HG02678 (cell line): ENCODE measurements at regions not wholly inside any gene's neighbourhood (a gene's known extent, or its start where the extent isn't known, plus 50 kb on each side); places are given as distances from the start of the nearest gene placed in this dataset.
"Not testable (repeated sequence)": the region's sequence is repeated elsewhere in the genome, so short reads cannot be mapped to it uniquely, and the experiment has no call there.

ENCODE experiments used
- ATAC-seq: cut with Tn5 transposase; IDR thresholded peaks from one replicate; pipeline ENCODE4 v1.9.1; 2021; ENCODE audit warnings: mild to moderate bottlenecking, moderate library complexity; ENCODE audit not compliant: unreplicated experiment

GRCh38 chr16:17031484-17032268 lies 439.1 kb downstream of the XYLT1 start:
- no peak for ATAC-seq

- no peak for ATAC-seq
Observed at GRCh38 chr16:17032332-17032731, 438.4 kb downstream of the XYLT1 start.

- ATAC-seq = no peak
Observed at GRCh38 chr16:17034477-17035252, 436.1 kb downstream of the XYLT1 start.

- no peak for ATAC-seq
Observed at GRCh38 chr16:17037499-17037898, 433.3 kb downstream of the XYLT1 start.

GRCh38 chr16:17038415-17038814 lies 432.3 kb downstream of the XYLT1 start:
- ATAC-seq = no peak

GRCh38 chr16:17049109-17049508 lies 421.7 kb downstream of the XYLT1 start:
- not testable (repeated sequence) for ATAC-seq

- no peak for ATAC-seq
Observed at GRCh38 chr16:17050468-17050867, 420.3 kb downstream of the XYLT1 start.
